ENCODE measurements at regions not wholly inside any gene's neighbourhood (a gene's known extent, or its start where the extent isn't known, plus 50 kb on each side); places are given as distances from the start of the nearest gene placed in this dataset.
A peak's percentile ranks its signal among the peaks of the same experiment; 100 is the strongest.

- DNase-seq (no peak), ATAC-seq (no peak)
- peak overlapping the region; percentile 40 for H3K27ac ChIP-seq
- no peak overlapping the region for H3K4me3 ChIP-seq
- no peaks in the 10 kb centered on the region for H3K4me1 ChIP-seq
- intact Hi-C loops (cut with DNase I): no loop called here
- H3K9me3 ChIP-seq: no peaks in the 10 kb centered on the region
- no peaks in the 10 kb centered on the region for H3K36me3 ChIP-seq
- H3K27me3 ChIP-seq: no peaks in the 10 kb centered on the region
- TF ChIP-seq CTCF (IDR thresholded peaks at IDR 0.05): no peak
Measured at GRCh38 chr5:101425339-101425859, 522.3 kb upstream of the ST8SIA4 start.

- H3K36me3 ChIP-seq: no peaks in the 10 kb centered on the region
- no peak overlapping the region for H3K4me3 ChIP-seq
- DNase-seq (no peak), ATAC-seq (peak; percentile 78)
- H3K27ac ChIP-seq: peak overlapping the region; percentile 40
- no peaks in the 10 kb centered on the region for H3K4me1 ChIP-seq
- no peaks in the 10 kb centered on the region for H3K27me3 ChIP-seq
- no peaks in the 10 kb centered on the region for H3K9me3 ChIP-seq
- intact Hi-C loops (cut with DNase I): no loop called here
- no peak for TF ChIP-seq CTCF (IDR thresholded peaks at IDR 0.05)
Measured at GRCh38 chr5:101424530-101425175, 521.6 kb upstream of the ST8SIA4 start.

GRCh38 chr5:101418713-101419118, 515.6 kb upstream of the ST8SIA4 start:
- Histone ChIP-seq H3K36me3 (no peaks in the 10 kb centered on the region), H3K27me3 (no peaks in the 10 kb centered on the region), H3K27ac (peak overlapping the region; percentile 56), H3K4me1 (peaks cover 11% of the 10 kb centered on the region), H3K9me3 (no peaks in the 10 kb centered on the region), H3K4me3 (no peak overlapping the region)
- intact Hi-C loops (cut with DNase I): no loop called here
- TF ChIP-seq CTCF (IDR thresholded peaks at IDR 0.05): no peak
- DNase-seq (no peak), ATAC-seq (peak; percentile 79)

GRCh38 chr5:101404531-101404930, 501.4 kb upstream of the ST8SIA4 start:
- ATAC-seq: no peak
- no peak for TF ChIP-seq CTCF (IDR thresholded peaks at IDR 0.05)
- Histone ChIP-seq H3K27ac (no peak overlapping the region), H3K4me1 (no peaks in the 10 kb centered on the region), H3K4me3 (no peak overlapping the region), H3K9me3 (no peaks in the 10 kb centered on the region), H3K27me3 (no peaks in the 10 kb centered on the region), H3K36me3 (no peaks in the 10 kb centered on the region)
- intact Hi-C loops (cut with DNase I): no loop called here
- no peak for DNase-seq

GRCh38 chr5:101393795-101394450, 490.8 kb upstream of the ST8SIA4 start:
- H3K4me1 ChIP-seq: no peaks in the 10 kb centered on the region
- ATAC-seq: no peak
- H3K9me3 ChIP-seq: no peaks in the 10 kb centered on the region
- no peak for TF ChIP-seq CTCF (IDR thresholded peaks at IDR 0.05)
- no peaks in the 10 kb centered on the region for H3K36me3 ChIP-seq
- no peak overlapping the region for H3K27ac ChIP-seq
- H3K4me3 ChIP-seq: no peak overlapping the region
- intact Hi-C loops (cut with DNase I): no loop called here
- DNase-seq: no peak
- H3K27me3 ChIP-seq: no peaks in the 10 kb centered on the region
